ENCODE measurements at regions not wholly inside any gene's neighbourhood (a gene's known extent, or its start where the extent isn't known, plus 50 kb on each side); places are given as distances from the start of the nearest gene placed in this dataset.

- TF ChIP-seq CTCF (IDR thresholded peaks at IDR 0.05): no peak
- no peak for TF ChIP-seq POLR2AphosphoS5 (IDR thresholded peaks at IDR 0.05)
- no peak for TF ChIP-seq EP300 (IDR thresholded peaks at IDR 0.05)
- TF ChIP-seq POLR2A (IDR thresholded peaks at IDR 0.05): no peak
These were observed 420.4 kb upstream of the PITX2 start for GRCh38 chr4:111043286-111043685.
